DOHH2 (cell line): ENCODE measurements at regions not wholly inside any gene's neighbourhood (a gene's known extent, or its start where the extent isn't known, plus 50 kb on each side); places are given as distances from the start of the nearest gene placed in this dataset.

Source experiments
- H3F3A ChIP-seq: fragments of 200-600 bp; sonication (generic), shearing (Covaris generic); 2 replicates; pipeline ENCODE4 v1.6.0; 2016; ENCODE audit warnings: antibody characterized with exemption, mild to moderate bottlenecking; ENCODE audit not compliant: control insufficient read depth, insufficient read depth
- H3K27ac ChIP-seq: fragments of 200-600 bp; sonication (generic); 2 replicates; pipeline ENCODE4 v1.5.1; 2014; ENCODE audit warnings: low read depth, mild to moderate bottlenecking, low read length, moderate library complexity
- H3K27me3 ChIP-seq: fragments of 200-600 bp; sonication (generic); 2 replicates; pipeline ENCODE4 v1.6.1; 2014; ENCODE audit warnings: mild to moderate bottlenecking, low read length, mixed read lengths; ENCODE audit not compliant: control insufficient read depth
- H3K36me3 ChIP-seq: fragments of 200-600 bp; sonication (generic); 2 replicates; pipeline ENCODE4 v1.6.1; 2014; ENCODE audit warnings: mild to moderate bottlenecking, low read length, moderate library complexity, mixed read lengths; ENCODE audit not compliant: control insufficient read depth
- H3K4me1 ChIP-seq: fragments of 200-600 bp; sonication (generic); 2 replicates; pipeline ENCODE4 v1.6.1; 2014; ENCODE audit warnings: mild to moderate bottlenecking, low read length, mixed read lengths; ENCODE audit not compliant: control insufficient read depth
- H3K4me2 ChIP-seq: fragments of 200-600 bp; sonication (generic); 2 replicates; pipeline ENCODE4 v1.6.0; 2014; ENCODE audit warnings: mild to moderate bottlenecking, low read length, moderate library complexity
- H3K4me3 ChIP-seq: fragments of 200-600 bp; sonication (generic); 2 replicates; pipeline ENCODE4 v1.5.1; 2014; ENCODE audit warnings: mild to moderate bottlenecking, low read length, mixed read lengths
- H3K79me2 ChIP-seq: fragments of 200-600 bp; sonication (generic); 2 replicates; pipeline ENCODE4 v1.6.1; 2014; ENCODE audit warnings: mild to moderate bottlenecking, low read length, mixed read lengths; ENCODE audit not compliant: control insufficient read depth
- H3K9me2 ChIP-seq: fragments of 200-600 bp; sonication (generic); replicated peaks from 2 replicates; pipeline ENCODE4 v1.6.1; 2014; ENCODE audit warnings: mild to moderate bottlenecking, low read length, mixed read lengths; ENCODE audit not compliant: control insufficient read depth
- H3K9me3 ChIP-seq: fragments of 200-600 bp; sonication (generic); 2 replicates; pipeline ENCODE4 v1.6.1; 2014; ENCODE audit warnings: antibody characterized with exemption, low read length, mixed read lengths; ENCODE audit not compliant: control insufficient read depth, insufficient read depth
- H4K20me1 ChIP-seq: fragments of 200-600 bp; sonication (generic); 2 replicates; pipeline ENCODE4 v1.6.0; 2014; ENCODE audit warnings: low read depth, mild to moderate bottlenecking, antibody characterized with exemption, low read length, moderate library complexity; ENCODE audit not compliant: control insufficient read depth, insufficient read depth
- EZH2phosphoT487 ChIP-seq: fragments of 200-600 bp; sonication (generic); IDR thresholded peaks from 2 replicates; pipeline ENCODE4 v1.6.1; 2017; ENCODE audit warnings: borderline replicate concordance, mild to moderate bottlenecking, antibody characterized with exemption, low read length, moderate library complexity, mixed read lengths
- TF ChIP-seq, protein P1 (sequence below): fragments of 200-600 bp; sonication (generic); IDR thresholded peaks from one replicate; pipeline ENCODE4 v1.5.1; 2014; ENCODE audit warnings: antibody characterized with exemption, mild to moderate bottlenecking, low read depth, low read length; ENCODE audit not compliant: poor library complexity, severe bottlenecking

DNA sequence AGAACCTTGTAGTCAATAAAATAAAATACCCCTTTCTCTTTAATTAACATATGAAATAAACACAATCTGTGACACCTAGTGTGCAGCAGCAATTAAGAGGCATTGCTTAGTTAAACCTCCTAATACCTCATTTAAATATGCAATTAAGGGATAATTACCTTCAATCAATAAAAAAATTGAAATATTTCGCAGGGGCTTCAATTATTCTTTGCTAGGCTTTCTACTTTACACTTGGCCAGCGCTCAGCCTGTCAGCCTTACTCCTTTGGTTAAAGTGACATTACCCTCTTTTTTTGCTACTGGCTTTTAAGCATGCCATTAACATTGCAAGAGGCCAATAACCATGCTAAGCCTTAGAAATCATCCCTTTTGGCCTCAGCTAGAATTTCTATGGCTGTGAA is 327.5 kb upstream of the ZNF521 start:
- no peaks in the 10 kb centered on the region for H3K4me1 ChIP-seq
- H3K27me3 ChIP-seq = no peaks in the 10 kb centered on the region
- H3F3A ChIP-seq = no peaks in the 10 kb centered on the region
- no peaks in the 10 kb centered on the region for H3K36me3 ChIP-seq
- TF ChIP-seq, protein P1, sequence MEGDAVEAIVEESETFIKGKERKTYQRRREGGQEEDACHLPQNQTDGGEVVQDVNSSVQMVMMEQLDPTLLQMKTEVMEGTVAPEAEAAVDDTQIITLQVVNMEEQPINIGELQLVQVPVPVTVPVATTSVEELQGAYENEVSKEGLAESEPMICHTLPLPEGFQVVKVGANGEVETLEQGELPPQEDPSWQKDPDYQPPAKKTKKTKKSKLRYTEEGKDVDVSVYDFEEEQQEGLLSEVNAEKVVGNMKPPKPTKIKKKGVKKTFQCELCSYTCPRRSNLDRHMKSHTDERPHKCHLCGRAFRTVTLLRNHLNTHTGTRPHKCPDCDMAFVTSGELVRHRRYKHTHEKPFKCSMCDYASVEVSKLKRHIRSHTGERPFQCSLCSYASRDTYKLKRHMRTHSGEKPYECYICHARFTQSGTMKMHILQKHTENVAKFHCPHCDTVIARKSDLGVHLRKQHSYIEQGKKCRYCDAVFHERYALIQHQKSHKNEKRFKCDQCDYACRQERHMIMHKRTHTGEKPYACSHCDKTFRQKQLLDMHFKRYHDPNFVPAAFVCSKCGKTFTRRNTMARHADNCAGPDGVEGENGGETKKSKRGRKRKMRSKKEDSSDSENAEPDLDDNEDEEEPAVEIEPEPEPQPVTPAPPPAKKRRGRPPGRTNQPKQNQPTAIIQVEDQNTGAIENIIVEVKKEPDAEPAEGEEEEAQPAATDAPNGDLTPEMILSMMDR = no peak
- TF ChIP-seq EZH2phosphoT487 = no peak
- no peaks in the 10 kb centered on the region for H3K9me3 ChIP-seq
- no peak overlapping the region for H3K4me3 ChIP-seq
- H3K79me2 ChIP-seq = no peaks in the 10 kb centered on the region
- no peak overlapping the region for H3K27ac ChIP-seq
- H3K9me2 ChIP-seq = no peaks in the 10 kb centered on the region
- no peak overlapping the region for H3K4me2 ChIP-seq
- H4K20me1 ChIP-seq = no peaks in the 10 kb centered on the region

DNA sequence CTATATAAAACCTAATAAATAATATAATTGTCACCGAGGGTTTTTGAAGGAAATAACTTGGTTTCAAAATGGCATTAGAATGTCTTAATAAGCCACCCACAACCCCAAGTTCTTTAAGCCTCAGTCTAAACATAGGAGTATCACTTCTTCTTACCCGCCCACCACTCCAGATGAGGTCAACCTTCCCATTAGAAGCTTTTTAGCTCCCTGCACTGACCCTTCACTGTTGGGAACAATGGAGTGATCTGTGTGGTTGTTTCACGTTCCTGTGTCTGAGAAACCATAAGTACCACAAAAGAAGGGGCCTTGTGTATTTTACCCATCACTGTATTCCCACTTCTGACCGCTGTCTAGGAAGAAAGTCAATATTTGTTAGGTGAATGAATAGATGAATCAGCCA is 326.3 kb upstream of the ZNF521 start:
- H3K4me3 ChIP-seq = no peak overlapping the region
- H3F3A ChIP-seq = no peaks in the 10 kb centered on the region
- H3K4me2 ChIP-seq = no peak overlapping the region
- H3K79me2 ChIP-seq = no peaks in the 10 kb centered on the region
- H3K4me1 ChIP-seq = no peaks in the 10 kb centered on the region
- H3K36me3 ChIP-seq = no peaks in the 10 kb centered on the region
- no peak overlapping the region for H3K27ac ChIP-seq
- H3K9me2 ChIP-seq = no peaks in the 10 kb centered on the region
- no peaks in the 10 kb centered on the region for H3K9me3 ChIP-seq
- TF ChIP-seq, protein P1 = no peak
- TF ChIP-seq EZH2phosphoT487 = no peak
- H4K20me1 ChIP-seq = no peaks in the 10 kb centered on the region
- no peaks in the 10 kb centered on the region for H3K27me3 ChIP-seq

DNA sequence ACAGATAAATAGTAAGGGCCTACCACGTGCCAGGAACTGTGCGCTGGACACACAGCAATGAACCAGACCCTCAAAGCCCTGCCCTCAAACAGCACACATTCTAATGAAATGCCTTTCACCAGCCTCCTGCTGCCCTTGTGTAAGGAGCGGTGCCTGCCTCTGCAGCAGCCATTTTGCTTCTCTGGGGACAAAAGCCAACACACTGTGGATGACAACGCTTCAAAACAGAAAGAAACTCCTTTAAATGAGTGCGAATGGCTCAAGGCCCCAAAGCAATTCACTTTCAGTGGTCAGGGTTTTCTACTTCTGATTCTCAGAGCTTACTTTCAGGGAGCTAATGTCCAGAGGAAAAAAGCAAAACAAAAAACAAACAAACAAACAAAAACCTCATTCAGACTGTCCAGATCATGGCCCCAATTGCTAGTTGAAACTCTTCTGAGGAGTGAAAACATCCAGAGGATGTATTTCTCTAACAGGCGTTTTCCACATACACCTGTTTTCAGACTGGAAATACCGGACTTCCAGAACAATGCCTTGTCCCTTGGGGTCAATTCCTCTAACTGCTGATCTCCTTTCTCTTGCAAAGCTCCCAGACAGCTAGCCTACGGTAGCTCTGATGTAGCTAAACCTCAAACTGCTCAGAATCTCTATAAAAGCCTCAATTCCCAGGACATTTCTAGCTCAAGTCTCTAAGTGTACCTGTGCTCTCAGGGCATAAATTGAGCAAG is 323.3 kb upstream of the ZNF521 start:
- H3K79me2 ChIP-seq = no peaks in the 10 kb centered on the region
- no peaks in the 10 kb centered on the region for H4K20me1 ChIP-seq
- no peaks in the 10 kb centered on the region for H3K9me3 ChIP-seq
- H3F3A ChIP-seq = no peaks in the 10 kb centered on the region
- H3K27me3 ChIP-seq = no peaks in the 10 kb centered on the region
- H3K36me3 ChIP-seq = no peaks in the 10 kb centered on the region
- H3K9me2 ChIP-seq = no peaks in the 10 kb centered on the region
- H3K4me1 ChIP-seq = no peaks in the 10 kb centered on the region
- no peak overlapping the region for H3K27ac ChIP-seq
- H3K4me2 ChIP-seq = no peak overlapping the region
- no peak overlapping the region for H3K4me3 ChIP-seq
- TF ChIP-seq EZH2phosphoT487 = no peak
- TF ChIP-seq, protein P1 = no peak

DNA sequence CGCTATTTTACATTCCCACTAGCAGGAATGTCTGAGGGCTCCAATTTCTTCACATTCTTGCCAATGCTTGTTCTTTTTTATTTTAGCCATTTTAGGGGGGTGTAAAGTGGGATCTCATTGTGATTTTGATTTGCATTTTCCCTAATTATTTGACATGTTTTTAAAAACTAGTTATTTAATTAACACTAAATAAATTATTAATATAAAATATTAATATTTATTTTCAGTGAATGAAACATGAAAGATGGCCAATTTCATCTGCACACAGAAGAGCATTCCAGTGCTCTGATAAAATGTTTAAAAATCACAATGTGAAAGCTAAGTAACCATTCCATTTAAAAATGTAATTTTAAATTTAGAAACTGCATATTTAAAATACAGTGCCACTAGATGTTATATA is 322.2 kb upstream of the ZNF521 start:
- H3K27ac ChIP-seq = no peak overlapping the region
- H3F3A ChIP-seq = no peaks in the 10 kb centered on the region
- H3K9me3 ChIP-seq = no peaks in the 10 kb centered on the region
- no peaks in the 10 kb centered on the region for H3K9me2 ChIP-seq
- no peak overlapping the region for H3K4me2 ChIP-seq
- no peak for TF ChIP-seq EZH2phosphoT487
- TF ChIP-seq, protein P1 = no peak
- no peaks in the 10 kb centered on the region for H3K4me1 ChIP-seq
- no peak overlapping the region for H3K4me3 ChIP-seq
- no peaks in the 10 kb centered on the region for H3K36me3 ChIP-seq
- no peaks in the 10 kb centered on the region for H3K27me3 ChIP-seq
- H3K79me2 ChIP-seq = no peaks in the 10 kb centered on the region
- H4K20me1 ChIP-seq = no peaks in the 10 kb centered on the region
